PC-3 (cell line): ENCODE measurements at regions not wholly inside any gene's neighbourhood (a gene's known extent, or its start where the extent isn't known, plus 50 kb on each side); places are given as distances from the start of the nearest gene placed in this dataset.

Experiments
- ATAC-seq: fragments of 200-7000 bp; cut with Tn5 transposase; 2 replicates; pipeline ENCODE4 v1.9.1; 2020; ENCODE audit warnings: mild to moderate bottlenecking, moderate library complexity
- BruUV-seq: library from RNA; stranded (reverse); fragments of 400-500 nt; replicated peaks from 2 replicates; lab custom pipeline; 2021; lab: Mats Ljungman, UMichigan
- CTCF ChIA-PET: fragments of 300-600 bp; sonication (Branson Sonifier 250); formaldehyde crosslinking; loops from one replicate; lab custom pipeline; 2022; ENCODE audit warnings: antibody characterized with exemption; lab: Charles Lee
- POLR2A ChIA-PET: fragments of 300-600 bp; sonication (Branson Sonifier 250); formaldehyde crosslinking; loops from one replicate; lab custom pipeline; 2022; ENCODE audit warnings: antibody characterized with exemption; ENCODE audit not compliant: unreplicated experiment; lab: Charles Lee
- DNase-seq: peaks from one replicate; pipeline ENCODE4 v3.0.0-alpha.2; 2015
- H2AFZ ChIP-seq: fragments of 300-600 bp; sonication (generic); 2 replicates; pipeline ENCODE4 v1.6.0; 2016; ENCODE audit warnings: antibody characterized with exemption, low read length
- H3F3A ChIP-seq: fragments of 300-600 bp; sonication (generic); one replicate; pipeline ENCODE4 v1.6.0; 2017; ENCODE audit warnings: antibody characterized with exemption, low read length, control low read depth, mild to moderate bottlenecking; ENCODE audit not compliant: unreplicated experiment
- H3K27ac ChIP-seq: fragments of 300-600 bp; sonication (generic); 2 replicates; pipeline ENCODE4 v1.5.1; 2016; ENCODE audit warnings: mild to moderate bottlenecking, low read length
- H3K27me3 ChIP-seq: fragments of 300-600 bp; sonication (generic); 2 replicates; pipeline ENCODE4 v1.6.1; 2016; ENCODE audit warnings: low read length, mixed read lengths
- H3K36me3 ChIP-seq: fragments of 300-600 bp; sonication (generic); 2 replicates; pipeline ENCODE4 v1.6.1; 2016; ENCODE audit warnings: low read depth, mixed run types, low read length, mixed read lengths
- H3K4me1 ChIP-seq: fragments of 300-600 bp; sonication (generic); 2 replicates; pipeline ENCODE4 v1.5.1; 2016; ENCODE audit warnings: low read length; ENCODE audit not compliant: insufficient read depth
- H3K4me2 ChIP-seq: fragments of 300-600 bp; sonication (generic); 2 replicates; pipeline ENCODE4 v1.6.0; 2016; ENCODE audit warnings: low read length
- H3K4me3 ChIP-seq: fragments of 300-600 bp; sonication (generic); 2 replicates; pipeline ENCODE4 v1.5.1; 2016; ENCODE audit warnings: mild to moderate bottlenecking, low read length, mixed read lengths
- H3K79me2 ChIP-seq: fragments of 300-600 bp; sonication (generic); 2 replicates; pipeline ENCODE4 v1.6.1; 2017; ENCODE audit warnings: low read length, mixed read lengths
- H3K9ac ChIP-seq: fragments of 300-600 bp; sonication (generic); 2 replicates; pipeline ENCODE4 v1.6.0; 2016; ENCODE audit warnings: mild to moderate bottlenecking, low read length
- H3K9me2 ChIP-seq: fragments of 300-600 bp; sonication (generic); replicated peaks from 2 replicates; pipeline ENCODE4 v1.6.1; 2016; ENCODE audit warnings: mixed run types, low read length, mixed read lengths
- H3K9me3 ChIP-seq: fragments of 300-600 bp; sonication (generic); 2 replicates; pipeline ENCODE4 v1.6.1; 2016; ENCODE audit warnings: low read length, mixed read lengths
- H4K20me1 ChIP-seq: fragments of 300-600 bp; sonication (generic); 2 replicates; pipeline ENCODE4 v1.6.1; 2016; ENCODE audit warnings: low read length, mixed read lengths
- EZH2 ChIP-seq: fragments of 300-600 bp; sonication (generic); IDR thresholded peaks from one replicate; pipeline ENCODE4 v1.6.1; 2017; ENCODE audit warnings: antibody characterized with exemption, mild to moderate bottlenecking, low read length; ENCODE audit not compliant: unreplicated experiment
- EZH2phosphoT487 ChIP-seq: fragments of 300-600 bp; sonication (generic); IDR thresholded peaks from 2 replicates; pipeline ENCODE4 v1.6.1; 2018; ENCODE audit warnings: mild to moderate bottlenecking, antibody characterized with exemption, low read length, borderline replicate concordance
- intact Hi-C: fragments of 100-400 bp; cut with micrococcal nuclease; formaldehyde crosslinking; loops from 2 replicates; pipeline ENCODE4 v1.9.0; 2023
- TF ChIP-seq, protein P1 (sequence below): fragments of 300-600 bp; sonication (generic); conservative IDR thresholded peaks from 2 replicates; pipeline ENCODE4 v1.5.1; 2017; ENCODE audit warnings: antibody characterized with exemption, low read depth, mild to moderate bottlenecking, low read length

DNA sequence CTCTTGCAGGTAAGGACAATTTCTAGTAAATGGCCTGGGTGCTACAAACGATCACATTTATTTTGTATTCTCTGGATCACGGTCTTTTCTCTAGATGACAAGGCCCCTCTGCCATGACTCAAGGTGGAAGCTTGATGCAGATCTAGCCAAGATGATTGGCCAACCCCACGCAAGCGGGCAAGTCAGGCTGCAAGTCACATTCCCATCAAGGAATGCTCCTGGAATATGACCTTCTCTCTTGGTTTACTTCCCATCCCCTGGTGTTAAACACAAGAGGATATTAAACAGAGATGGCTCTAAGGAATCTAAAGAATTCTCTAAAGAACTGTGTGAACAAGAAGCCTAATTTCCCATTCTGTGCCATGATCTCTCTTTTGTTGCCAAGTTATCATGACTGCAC is 97.3 kb upstream of the SERPINE2 start:
- H3K27ac ChIP-seq, result no peak overlapping the region
- TF ChIP-seq, protein P1, sequence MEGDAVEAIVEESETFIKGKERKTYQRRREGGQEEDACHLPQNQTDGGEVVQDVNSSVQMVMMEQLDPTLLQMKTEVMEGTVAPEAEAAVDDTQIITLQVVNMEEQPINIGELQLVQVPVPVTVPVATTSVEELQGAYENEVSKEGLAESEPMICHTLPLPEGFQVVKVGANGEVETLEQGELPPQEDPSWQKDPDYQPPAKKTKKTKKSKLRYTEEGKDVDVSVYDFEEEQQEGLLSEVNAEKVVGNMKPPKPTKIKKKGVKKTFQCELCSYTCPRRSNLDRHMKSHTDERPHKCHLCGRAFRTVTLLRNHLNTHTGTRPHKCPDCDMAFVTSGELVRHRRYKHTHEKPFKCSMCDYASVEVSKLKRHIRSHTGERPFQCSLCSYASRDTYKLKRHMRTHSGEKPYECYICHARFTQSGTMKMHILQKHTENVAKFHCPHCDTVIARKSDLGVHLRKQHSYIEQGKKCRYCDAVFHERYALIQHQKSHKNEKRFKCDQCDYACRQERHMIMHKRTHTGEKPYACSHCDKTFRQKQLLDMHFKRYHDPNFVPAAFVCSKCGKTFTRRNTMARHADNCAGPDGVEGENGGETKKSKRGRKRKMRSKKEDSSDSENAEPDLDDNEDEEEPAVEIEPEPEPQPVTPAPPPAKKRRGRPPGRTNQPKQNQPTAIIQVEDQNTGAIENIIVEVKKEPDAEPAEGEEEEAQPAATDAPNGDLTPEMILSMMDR, result no peak
- TF ChIP-seq EZH2 (no peak), EZH2phosphoT487 (no peak)
- intact Hi-C loops, result no loop called here
- no peak overlapping the region for H3K4me3 ChIP-seq
- H3K79me2 ChIP-seq, result no peaks in the 10 kb centered on the region
- no peak for ATAC-seq
- H3F3A ChIP-seq, result no peaks in the 10 kb centered on the region
- H3K27me3 ChIP-seq, result no peaks in the 10 kb centered on the region
- H3K36me3 ChIP-seq, result no peaks in the 10 kb centered on the region
- no peaks in the 10 kb centered on the region for H3K4me1 ChIP-seq
- no peak overlapping the region for H3K4me2 ChIP-seq
- ChIA-PET POLR2A (no interaction called here), CTCF (no interaction called here)
- no peak for DNase-seq
- H3K9me3 ChIP-seq, result no peaks in the 10 kb centered on the region
- H2AFZ ChIP-seq, result no peak overlapping the region
- no peaks in the 10 kb centered on the region for H3K9me2 ChIP-seq
- H4K20me1 ChIP-seq, result no peaks in the 10 kb centered on the region
- H3K9ac ChIP-seq, result no peak overlapping the region
- BruUV-seq, result no TSS peak

DNA sequence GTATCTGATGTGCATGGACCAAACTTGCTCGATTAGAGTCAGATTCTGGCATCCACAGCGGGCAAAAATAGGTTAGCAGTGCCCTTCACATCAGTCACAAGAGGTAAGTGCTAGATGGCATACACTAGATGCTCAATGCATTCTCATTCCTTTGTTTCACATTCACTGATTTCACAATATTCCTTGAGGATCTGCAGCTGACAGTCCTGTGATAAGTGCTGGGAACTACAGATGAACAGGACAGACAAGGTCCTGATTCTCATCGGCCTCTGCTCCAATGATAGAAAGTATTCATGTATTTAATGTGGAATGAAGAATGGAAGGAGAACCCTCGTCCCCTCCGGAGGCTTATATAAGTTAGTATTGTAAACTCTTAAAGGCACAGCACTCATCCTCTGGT is 96.8 kb upstream of the SERPINE2 start:
- no peaks in the 10 kb centered on the region for H3K79me2 ChIP-seq
- CTCF ChIA-PET, result no interaction called here
- no peak overlapping the region for H3K4me3 ChIP-seq
- no TSS peak for BruUV-seq
- intact Hi-C loops, result no loop called here
- H3K9ac ChIP-seq, result no peak overlapping the region
- no peak overlapping the region for H2AFZ ChIP-seq
- no peak for ATAC-seq
- H3K36me3 ChIP-seq, result no peaks in the 10 kb centered on the region
- POLR2A ChIA-PET, result interaction anchor here (0.6 kb wide), 1 partner anchor 333 kb away, joined by 6 read pairs; no protein-coding TSS in a partner anchor
- H3K4me1 ChIP-seq, result no peaks in the 10 kb centered on the region
- TF ChIP-seq, protein P1, result no peak
- TF ChIP-seq EZH2phosphoT487 (no peak), EZH2 (no peak)
- H3F3A ChIP-seq, result no peaks in the 10 kb centered on the region
- H3K27me3 ChIP-seq, result no peaks in the 10 kb centered on the region
- no peaks in the 10 kb centered on the region for H4K20me1 ChIP-seq
- no peak overlapping the region for H3K4me2 ChIP-seq
- no peaks in the 10 kb centered on the region for H3K9me2 ChIP-seq
- no peak overlapping the region for H3K27ac ChIP-seq
- no peaks in the 10 kb centered on the region for H3K9me3 ChIP-seq
- DNase-seq, result no peak

DNA sequence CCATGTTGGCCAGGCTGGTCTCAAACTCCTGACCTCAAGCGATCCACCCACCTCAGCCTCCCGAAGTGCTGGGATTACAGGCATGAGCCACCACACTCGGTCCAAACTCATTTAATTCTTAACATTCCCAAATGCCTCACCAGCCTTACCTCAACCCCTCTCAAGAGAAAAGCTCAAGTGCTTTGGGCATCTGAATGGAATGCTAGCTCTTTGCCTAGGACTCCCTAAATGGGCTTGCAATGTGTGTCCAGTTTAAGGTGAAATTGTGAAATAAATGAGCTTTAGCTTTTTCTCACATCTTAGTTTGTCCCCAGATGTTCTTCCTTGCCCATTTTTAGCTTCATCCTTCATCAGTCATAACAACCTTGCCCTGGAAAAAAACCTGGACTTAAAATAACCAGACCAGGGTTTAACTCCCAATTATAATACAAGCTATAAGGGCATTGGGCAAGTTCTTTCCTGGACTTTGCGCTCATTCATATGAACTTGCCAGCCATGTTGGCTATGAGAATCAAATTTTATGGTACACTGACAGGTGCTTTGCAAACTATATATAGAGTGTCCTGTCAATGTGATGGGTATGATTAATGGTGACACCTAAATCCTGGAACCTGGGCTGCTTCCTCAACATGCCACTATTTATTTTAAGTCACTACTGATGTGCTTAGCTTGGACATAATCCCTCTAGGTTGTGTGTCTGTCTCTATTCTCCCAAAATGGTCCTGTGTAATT is 95.1 kb upstream of the SERPINE2 start:
- ATAC-seq, result no peak
- Histone ChIP-seq H3K9me2 (no peaks in the 10 kb centered on the region), H3K27me3 (no peaks in the 10 kb centered on the region)

More for the DNA sequence above, 95.1 kb upstream of the SERPINE2 start:
- no peaks in the 10 kb centered on the region for H3K4me1 ChIP-seq
- DNase-seq, result no peak
- H3F3A ChIP-seq, result no peaks in the 10 kb centered on the region
- no peak overlapping the region for H2AFZ ChIP-seq
- POLR2A ChIA-PET, result no interaction called here
- no peak overlapping the region for H3K9ac ChIP-seq
- H3K79me2 ChIP-seq, result no peaks in the 10 kb centered on the region
- TF ChIP-seq EZH2phosphoT487, result no peak
- TF ChIP-seq, protein P1, result no peak
- no peak for TF ChIP-seq EZH2
- no peak overlapping the region for H3K4me3 ChIP-seq
- no peaks in the 10 kb centered on the region for H3K9me3 ChIP-seq
- BruUV-seq, result no TSS peak
- H3K36me3 ChIP-seq, result no peaks in the 10 kb centered on the region
- no peaks in the 10 kb centered on the region for H4K20me1 ChIP-seq
- H3K4me2 ChIP-seq, result no peak overlapping the region
- no peak overlapping the region for H3K27ac ChIP-seq
- intact Hi-C loops, result no loop called here
- CTCF ChIA-PET, result no interaction called here
